H7 (cell line): ENCODE measurements at regions not wholly inside any gene's neighbourhood (a gene's known extent, or its start where the extent isn't known, plus 50 kb on each side); places are given as distances from the start of the nearest gene placed in this dataset.

ENCODE experiments used
- DNase-seq: peaks from one replicate; pipeline ENCODE4 v3.0.0; 2012
- H3K27me3 ChIP-seq: 2 replicates; pipeline ENCODE4 v1.6.0; 2011; ENCODE audit warnings: mild to moderate bottlenecking, low read length; ENCODE audit not compliant: control insufficient read depth, insufficient read depth
- H3K36me3 ChIP-seq: replicated peaks from 2 replicates; pipeline ENCODE4 v1.5.1; 2011; ENCODE audit warnings: low read length; ENCODE audit not compliant: control insufficient read depth, insufficient read depth
- H3K4me3 ChIP-seq: 2 replicates; pipeline ENCODE4 v1.5.1; 2011; ENCODE audit warnings: low read depth, mild to moderate bottlenecking, control low read depth, low read length, moderate library complexity; ENCODE audit not compliant: insufficient read depth

- no peaks in the 10 kb centered on the region for H3K27me3 ChIP-seq
- H3K4me3 ChIP-seq = no peak overlapping the region
- H3K36me3 ChIP-seq = no peaks in the 10 kb centered on the region
- DNase-seq = no peak
These were observed 420.6 kb downstream of the ZEB2 start for GRCh38 chr2:144099340-144099739.

- Histone ChIP-seq H3K27me3 (no peaks in the 10 kb centered on the region), H3K36me3 (no peaks in the 10 kb centered on the region), H3K4me3 (no peak overlapping the region)
- DNase-seq = no peak
These were observed 422.3 kb downstream of the ZEB2 start for GRCh38 chr2:144097440-144098225.

DNA sequence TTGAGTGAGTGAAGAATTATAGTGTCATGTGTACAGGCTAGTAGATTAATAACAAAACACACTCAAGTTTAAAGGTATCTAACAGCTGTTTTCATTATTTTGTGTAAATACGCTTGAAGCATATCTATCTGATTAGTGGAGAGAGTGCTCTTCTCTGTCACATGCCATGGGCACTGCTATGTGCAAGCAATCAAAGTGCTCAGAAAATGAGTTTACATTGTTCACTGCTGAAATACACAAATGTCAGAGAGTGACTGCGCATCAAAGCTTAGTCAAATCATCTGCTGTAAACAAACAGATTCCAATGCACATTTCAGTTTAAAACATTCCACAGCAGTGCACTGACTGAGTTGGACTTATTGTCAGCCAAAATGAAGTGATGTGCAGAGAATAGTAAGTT, 423.4 kb downstream of the ZEB2 start:
- no peak overlapping the region for H3K4me3 ChIP-seq
- DNase-seq = no peak
- H3K27me3 ChIP-seq = no peaks in the 10 kb centered on the region
- no peaks in the 10 kb centered on the region for H3K36me3 ChIP-seq

- no peaks in the 10 kb centered on the region for H3K36me3 ChIP-seq
- H3K4me3 ChIP-seq = no peak overlapping the region
- no peak for DNase-seq
- H3K27me3 ChIP-seq = no peaks in the 10 kb centered on the region
These were observed 425.3 kb downstream of the ZEB2 start for GRCh38 chr2:144094408-144095151.

DNA sequence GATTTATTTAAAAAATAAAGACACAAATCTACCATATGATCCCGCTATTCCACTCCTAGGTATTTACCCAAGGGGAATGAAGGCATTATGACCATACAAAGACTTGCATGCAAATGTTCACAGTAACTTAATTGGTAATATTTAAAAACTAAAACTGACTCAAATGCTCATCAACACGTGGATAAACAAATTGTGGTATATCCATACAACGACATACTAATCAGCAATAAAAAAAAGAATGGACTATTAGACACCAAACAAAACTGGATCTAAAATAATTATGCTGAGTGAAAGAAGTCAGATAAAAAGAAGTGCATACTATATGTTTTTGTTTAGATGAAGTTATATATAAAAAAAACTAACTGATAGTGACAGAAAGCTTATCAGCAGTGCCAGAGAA, 428.3 kb downstream of the ZEB2 start:
- Histone ChIP-seq H3K36me3 (no peaks in the 10 kb centered on the region), H3K4me3 (no peak overlapping the region), H3K27me3 (no peaks in the 10 kb centered on the region)
- no peak for DNase-seq

- H3K4me3 ChIP-seq = no peak overlapping the region
- no peaks in the 10 kb centered on the region for H3K36me3 ChIP-seq
- no peak for DNase-seq
- H3K27me3 ChIP-seq = no peaks in the 10 kb centered on the region
These were observed 431.1 kb downstream of the ZEB2 start for GRCh38 chr2:144088863-144089262.

DNA sequence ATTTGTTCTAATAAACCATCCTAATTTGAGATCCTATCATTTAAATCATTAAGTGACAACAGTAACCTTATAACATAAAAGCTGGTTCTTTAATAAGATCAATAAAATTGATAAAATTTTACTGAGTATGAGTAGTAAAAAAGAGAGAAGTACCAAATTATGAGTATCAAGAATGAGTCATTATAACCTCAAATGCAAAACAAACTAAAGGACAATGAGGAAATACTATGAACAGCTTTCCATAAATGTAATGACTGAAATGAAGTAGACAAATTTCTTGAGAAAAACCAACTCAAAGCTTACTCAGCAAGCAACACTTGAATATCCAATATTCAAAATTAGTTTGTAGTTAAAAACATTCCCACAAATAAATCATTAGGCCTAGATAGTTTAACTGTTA, 433.0 kb downstream of the ZEB2 start:
- DNase-seq = no peak
- no peaks in the 10 kb centered on the region for H3K27me3 ChIP-seq
- no peak overlapping the region for H3K4me3 ChIP-seq
- no peaks in the 10 kb centered on the region for H3K36me3 ChIP-seq

GRCh38 chr2:144085016-144085415, 434.9 kb downstream of the ZEB2 start:
- H3K4me3 ChIP-seq = no peak overlapping the region
- H3K27me3 ChIP-seq = no peaks in the 10 kb centered on the region

DNA sequence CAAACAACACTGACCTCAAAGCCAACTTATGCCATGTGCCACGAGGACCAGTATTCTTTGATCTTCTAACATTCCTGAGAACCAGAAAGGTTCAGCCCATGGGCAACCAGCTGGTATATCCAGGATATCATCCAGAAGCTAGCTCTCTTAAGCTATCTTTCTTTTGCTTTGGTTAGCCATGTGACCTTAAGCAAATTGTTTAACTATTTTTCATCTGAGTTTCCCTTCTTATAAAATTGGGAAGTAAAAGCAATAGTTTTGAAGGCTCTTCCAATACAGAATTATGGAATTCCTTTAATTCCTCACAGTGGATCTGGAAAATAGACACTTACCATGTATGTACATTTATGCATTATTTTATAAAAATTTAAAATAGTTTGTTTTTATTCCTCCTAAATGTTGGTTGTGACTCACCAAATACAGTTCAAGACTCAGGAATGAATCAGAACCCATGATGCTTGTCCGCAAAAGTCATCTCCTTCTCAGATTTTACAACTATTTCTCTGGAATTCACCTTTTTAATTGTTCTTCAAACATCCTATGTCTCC, 435.7 kb downstream of the ZEB2 start:
- no peaks in the 10 kb centered on the region for H3K27me3 ChIP-seq
- no peak for DNase-seq
- H3K4me3 ChIP-seq = no peak overlapping the region
- H3K36me3 ChIP-seq = no peaks in the 10 kb centered on the region

More at GRCh38 chr2:144085016-144085415, 434.9 kb downstream of the ZEB2 start:
- no peaks in the 10 kb centered on the region for H3K36me3 ChIP-seq
- no peak for DNase-seq

DNA sequence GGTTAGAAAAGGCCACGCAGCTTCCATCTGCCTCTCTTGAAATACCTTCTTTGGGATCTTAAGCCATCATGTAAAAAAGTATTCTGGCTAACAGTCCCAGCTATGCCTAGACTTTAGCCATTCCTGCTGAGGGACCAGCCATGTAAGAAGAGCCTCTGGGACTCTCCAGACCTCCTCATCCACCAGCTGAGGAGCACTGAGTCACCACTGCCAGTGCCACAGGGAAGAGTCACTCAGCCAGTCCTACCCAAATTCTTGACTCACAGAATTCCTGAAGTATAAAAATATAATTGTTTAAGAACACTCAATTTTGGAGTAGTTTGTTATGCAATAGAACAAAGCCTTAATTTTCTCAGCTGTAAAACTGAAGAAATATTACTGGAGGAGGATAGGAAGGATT, 436.7 kb downstream of the ZEB2 start:
- H3K4me3 ChIP-seq = no peak overlapping the region
- no peaks in the 10 kb centered on the region for H3K36me3 ChIP-seq
- no peaks in the 10 kb centered on the region for H3K27me3 ChIP-seq
- DNase-seq = no peak

GRCh38 chr2:144082777-144083176, 437.1 kb downstream of the ZEB2 start:
- H3K36me3 ChIP-seq = no peaks in the 10 kb centered on the region
- no peaks in the 10 kb centered on the region for H3K27me3 ChIP-seq
- no peak for DNase-seq
- no peak overlapping the region for H3K4me3 ChIP-seq

- DNase-seq = no peak
These were observed 437.6 kb downstream of the ZEB2 start for GRCh38 chr2:144082327-144082726.

DNA sequence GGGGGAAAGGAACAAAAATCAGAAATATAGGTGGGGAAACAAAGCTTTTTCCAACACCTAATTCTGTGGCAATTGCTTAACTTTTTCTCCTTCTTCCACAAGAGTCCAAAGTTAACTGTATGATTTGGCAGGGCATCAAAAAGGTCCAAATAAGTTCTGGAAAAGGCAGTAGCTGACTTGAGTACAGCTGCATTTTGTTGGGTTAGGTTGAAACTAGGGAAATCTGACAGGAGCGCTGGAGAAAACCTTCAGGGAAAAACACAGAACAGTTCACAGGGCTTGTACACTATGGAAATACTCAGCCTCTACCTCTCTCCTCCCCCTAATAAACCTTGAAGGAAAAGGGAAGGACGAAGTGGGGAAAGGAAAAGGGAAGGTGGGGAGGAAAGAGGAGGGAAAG, 438.6 kb downstream of the ZEB2 start:
- Histone ChIP-seq H3K36me3 (no peaks in the 10 kb centered on the region), H3K4me3 (no peak overlapping the region), H3K27me3 (no peaks in the 10 kb centered on the region)
- no peak for DNase-seq

More at GRCh38 chr2:144082327-144082726, 437.6 kb downstream of the ZEB2 start:
- Histone ChIP-seq H3K4me3 (no peak overlapping the region), H3K36me3 (no peaks in the 10 kb centered on the region), H3K27me3 (no peaks in the 10 kb centered on the region)

DNA sequence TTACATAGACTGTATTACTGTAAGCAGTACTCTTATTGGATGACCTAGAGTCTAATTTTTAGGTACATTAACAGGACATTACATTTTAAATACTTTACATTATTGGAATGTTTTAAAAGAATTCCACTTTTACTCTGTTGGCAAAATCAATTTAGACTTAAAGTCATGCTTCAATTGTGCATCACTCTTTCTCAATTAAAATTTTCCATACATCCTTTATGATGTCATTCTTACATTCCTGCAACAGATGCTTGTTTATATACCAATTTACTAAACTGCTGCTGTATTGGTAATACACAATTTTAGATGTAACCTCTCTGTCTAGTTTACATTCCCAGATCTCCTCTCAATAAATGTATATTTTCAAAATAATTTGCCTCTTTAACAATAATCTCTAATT, 440.1 kb downstream of the ZEB2 start:
- H3K36me3 ChIP-seq = no peaks in the 10 kb centered on the region
- DNase-seq = no peak
- no peak overlapping the region for H3K4me3 ChIP-seq
- no peaks in the 10 kb centered on the region for H3K27me3 ChIP-seq
